HL-60 (cell line): ENCODE measurements at regions not wholly inside any gene's neighbourhood (a gene's known extent, or its start where the extent isn't known, plus 50 kb on each side); places are given as distances from the start of the nearest gene placed in this dataset.

Source experiments
- DNase-seq, 2 experiments: peaks; one replicate each; pipeline ENCODE4 v3.0.0-alpha.2; 2010 to 2020; ENCODE audit warnings: low read depth in 1 of 2, low spot score in 1 of 2
- H3K27ac ChIP-seq: fragments of 250-450 bp; sonication (Bioruptor Pico); replicated peaks from 2 replicates; pipeline ENCODE4 v1.5.1; 2020; ENCODE audit warnings: mild to moderate bottlenecking, moderate library complexity
- H3K27me3 ChIP-seq: fragments of 250-450 bp; sonication (Bioruptor Pico); 2 replicates; pipeline ENCODE4 v1.5.1; 2021; ENCODE audit warnings: mild to moderate bottlenecking, moderate library complexity; ENCODE audit not compliant: insufficient read depth, poor library complexity, severe bottlenecking
- H3K4me3 ChIP-seq: replicated peaks from 2 replicates; pipeline ENCODE4 v1.5.1; 2011; ENCODE audit warnings: mild to moderate bottlenecking, control low read depth, low read length; ENCODE audit not compliant: insufficient read depth
- GABPA ChIP-seq: IDR thresholded peaks from 2 replicates; pipeline ENCODE4 v1.6.1; 2012; ENCODE audit warnings: low read depth
- POLR2AphosphoS5 ChIP-seq: IDR thresholded peaks from 2 replicates; pipeline ENCODE4 v1.6.1; 2012; ENCODE audit warnings: low read depth
- SPI1 ChIP-seq: IDR thresholded peaks from 2 replicates; pipeline ENCODE4 v1.6.1; 2012; ENCODE audit warnings: low read depth, mild to moderate bottlenecking, borderline replicate concordance
- TF ChIP-seq, protein P1 (sequence below): IDR thresholded peaks from one replicate; pipeline ENCODE4 v1.5.1; 2011; ENCODE audit warnings: low read length, control low read depth, inconsistent platforms; ENCODE audit not compliant: insufficient read depth
- TF ChIP-seq, protein P2 (sequence below): IDR thresholded peaks from 2 replicates; pipeline ENCODE4 v1.6.1; 2012; ENCODE audit warnings: low read depth; ENCODE audit not compliant: insufficient replicate concordance

DNA sequence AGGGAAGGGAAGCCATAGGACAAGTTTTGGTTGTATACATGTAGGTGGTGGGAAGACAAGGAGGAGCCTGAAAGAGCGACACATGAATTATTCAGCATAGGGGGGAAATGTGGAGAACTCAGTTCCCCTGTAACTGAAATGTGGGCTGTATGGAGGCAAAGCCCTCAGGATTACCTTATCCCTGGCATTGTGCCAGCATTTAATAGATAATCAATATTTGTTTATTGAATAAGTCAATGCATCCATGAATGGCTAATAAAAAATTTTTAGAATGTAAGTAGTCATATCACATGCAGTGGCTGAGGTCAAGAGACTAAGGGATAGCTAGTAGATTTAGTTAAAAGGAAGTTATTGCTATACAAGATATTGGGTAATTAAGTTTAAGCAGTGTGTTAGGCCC, 232.4 kb downstream of the SNAPC1 start:
- no peaks in the 10 kb centered on the region for H3K27me3 ChIP-seq
- H3K4me3 ChIP-seq: no peak overlapping the region
- H3K27ac ChIP-seq: no peak overlapping the region
- no peak for DNase-seq
- TF ChIP-seq GABPA: no peak
- no peak for TF ChIP-seq POLR2AphosphoS5
- TF ChIP-seq, protein P1, sequence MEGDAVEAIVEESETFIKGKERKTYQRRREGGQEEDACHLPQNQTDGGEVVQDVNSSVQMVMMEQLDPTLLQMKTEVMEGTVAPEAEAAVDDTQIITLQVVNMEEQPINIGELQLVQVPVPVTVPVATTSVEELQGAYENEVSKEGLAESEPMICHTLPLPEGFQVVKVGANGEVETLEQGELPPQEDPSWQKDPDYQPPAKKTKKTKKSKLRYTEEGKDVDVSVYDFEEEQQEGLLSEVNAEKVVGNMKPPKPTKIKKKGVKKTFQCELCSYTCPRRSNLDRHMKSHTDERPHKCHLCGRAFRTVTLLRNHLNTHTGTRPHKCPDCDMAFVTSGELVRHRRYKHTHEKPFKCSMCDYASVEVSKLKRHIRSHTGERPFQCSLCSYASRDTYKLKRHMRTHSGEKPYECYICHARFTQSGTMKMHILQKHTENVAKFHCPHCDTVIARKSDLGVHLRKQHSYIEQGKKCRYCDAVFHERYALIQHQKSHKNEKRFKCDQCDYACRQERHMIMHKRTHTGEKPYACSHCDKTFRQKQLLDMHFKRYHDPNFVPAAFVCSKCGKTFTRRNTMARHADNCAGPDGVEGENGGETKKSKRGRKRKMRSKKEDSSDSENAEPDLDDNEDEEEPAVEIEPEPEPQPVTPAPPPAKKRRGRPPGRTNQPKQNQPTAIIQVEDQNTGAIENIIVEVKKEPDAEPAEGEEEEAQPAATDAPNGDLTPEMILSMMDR: no peak
- no peak for TF ChIP-seq SPI1
- TF ChIP-seq, protein P2, sequence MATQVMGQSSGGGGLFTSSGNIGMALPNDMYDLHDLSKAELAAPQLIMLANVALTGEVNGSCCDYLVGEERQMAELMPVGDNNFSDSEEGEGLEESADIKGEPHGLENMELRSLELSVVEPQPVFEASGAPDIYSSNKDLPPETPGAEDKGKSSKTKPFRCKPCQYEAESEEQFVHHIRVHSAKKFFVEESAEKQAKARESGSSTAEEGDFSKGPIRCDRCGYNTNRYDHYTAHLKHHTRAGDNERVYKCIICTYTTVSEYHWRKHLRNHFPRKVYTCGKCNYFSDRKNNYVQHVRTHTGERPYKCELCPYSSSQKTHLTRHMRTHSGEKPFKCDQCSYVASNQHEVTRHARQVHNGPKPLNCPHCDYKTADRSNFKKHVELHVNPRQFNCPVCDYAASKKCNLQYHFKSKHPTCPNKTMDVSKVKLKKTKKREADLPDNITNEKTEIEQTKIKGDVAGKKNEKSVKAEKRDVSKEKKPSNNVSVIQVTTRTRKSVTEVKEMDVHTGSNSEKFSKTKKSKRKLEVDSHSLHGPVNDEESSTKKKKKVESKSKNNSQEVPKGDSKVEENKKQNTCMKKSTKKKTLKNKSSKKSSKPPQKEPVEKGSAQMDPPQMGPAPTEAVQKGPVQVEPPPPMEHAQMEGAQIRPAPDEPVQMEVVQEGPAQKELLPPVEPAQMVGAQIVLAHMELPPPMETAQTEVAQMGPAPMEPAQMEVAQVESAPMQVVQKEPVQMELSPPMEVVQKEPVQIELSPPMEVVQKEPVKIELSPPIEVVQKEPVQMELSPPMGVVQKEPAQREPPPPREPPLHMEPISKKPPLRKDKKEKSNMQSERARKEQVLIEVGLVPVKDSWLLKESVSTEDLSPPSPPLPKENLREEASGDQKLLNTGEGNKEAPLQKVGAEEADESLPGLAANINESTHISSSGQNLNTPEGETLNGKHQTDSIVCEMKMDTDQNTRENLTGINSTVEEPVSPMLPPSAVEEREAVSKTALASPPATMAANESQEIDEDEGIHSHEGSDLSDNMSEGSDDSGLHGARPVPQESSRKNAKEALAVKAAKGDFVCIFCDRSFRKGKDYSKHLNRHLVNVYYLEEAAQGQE: no peak

DNA sequence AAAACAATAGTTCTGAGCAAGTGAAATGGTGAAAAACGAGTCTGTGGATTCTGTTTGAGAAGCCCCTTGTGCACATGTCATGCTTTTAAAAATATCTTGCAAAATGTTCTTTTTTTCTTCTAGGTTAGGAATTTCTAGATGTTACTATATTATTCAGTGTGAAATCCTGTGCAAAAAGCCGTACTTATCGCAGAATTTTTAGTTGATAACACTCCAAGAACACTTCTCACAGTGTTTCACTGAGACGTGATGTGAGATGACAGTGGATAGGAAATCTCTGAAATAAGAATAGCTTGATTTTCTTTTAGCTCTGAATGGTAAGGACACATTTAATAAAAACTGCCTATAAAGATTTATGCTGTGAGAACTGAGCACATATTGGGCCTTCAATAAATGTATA, 234.5 kb downstream of the SNAPC1 start:
- Histone ChIP-seq H3K27me3 (no peaks in the 10 kb centered on the region), H3K4me3 (no peak overlapping the region), H3K27ac (no peak overlapping the region)
- no peak for DNase-seq
- TF ChIP-seq, protein P2: no peak
- TF ChIP-seq GABPA (no peak), POLR2AphosphoS5 (no peak), SPI1 (no peak)
- TF ChIP-seq, protein P1: no peak

DNA sequence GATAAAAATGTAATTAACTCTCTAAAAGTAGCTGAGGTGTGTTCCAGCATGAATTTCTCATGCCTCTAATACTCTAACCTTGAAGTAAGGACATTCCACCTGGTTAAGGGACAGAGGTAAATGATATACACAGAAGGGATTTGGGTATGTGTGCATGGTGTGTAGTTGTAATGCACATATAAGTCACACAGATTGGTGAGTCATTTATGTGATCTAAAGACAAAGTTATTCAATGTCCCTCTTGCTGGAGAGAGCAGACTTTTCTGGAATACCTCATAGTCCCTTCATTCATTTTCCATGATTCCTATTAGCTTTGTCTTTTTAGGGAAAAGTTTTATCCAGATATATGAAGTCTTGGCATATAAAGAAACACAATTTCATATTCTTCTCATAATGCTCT, 234.9 kb downstream of the SNAPC1 start:
- Histone ChIP-seq H3K27me3 (no peaks in the 10 kb centered on the region), H3K27ac (no peak overlapping the region), H3K4me3 (no peak overlapping the region)
- TF ChIP-seq POLR2AphosphoS5: no peak
- no peak for TF ChIP-seq GABPA
- TF ChIP-seq, protein P1: no peak
- no peak for TF ChIP-seq SPI1
- TF ChIP-seq, protein P2: no peak
- no peak for DNase-seq
